Body of pancreas (tissue), 4 donors: ENCODE measurements at regions not wholly inside any gene's neighbourhood (a gene's known extent, or its start where the extent isn't known, plus 50 kb on each side); places are given as distances from the start of the nearest gene placed in this dataset.

Source experiments
- CTCF ChIP-seq, 7 experiments: fragments of 450-650 bp in 4 of 7; fragments of 200-600 bp in 3 of 7; sonication (generic) in 3 of 7; IDR thresholded peaks; one replicate each; pipeline ENCODE4 v1.5.1; 2016 to 2019; ENCODE audit warnings: antibody characterized with exemption in 7 of 7
- POLR2A ChIP-seq, 3 donors: fragments of 450-650 bp; IDR thresholded peaks; one replicate each; pipeline ENCODE4 v1.6.1; 2016; ENCODE audit warnings: antibody characterized with exemption in 3 of 3, mild to moderate bottlenecking in 2 of 3

GRCh38 chr7:156158213-156158612 lies 345.9 kb upstream of the SHH start:
- TF ChIP-seq CTCF (IDR thresholded peaks at IDR 0.05) = no peak
- TF ChIP-seq POLR2A (IDR thresholded peaks at IDR 0.05) = no peak
